H1 (cell line): ENCODE measurements at regions not wholly inside any gene's neighbourhood (a gene's known extent, or its start where the extent isn't known, plus 50 kb on each side); places are given as distances from the start of the nearest gene placed in this dataset.

Experiments used
- CTCF ChIA-PET: fragments of 300-600 bp; sonication (Branson Sonifier 250); formaldehyde crosslinking; loops from one replicate; lab custom pipeline; 2021; ENCODE audit not compliant: partially characterized antibody; lab: Charles Lee
- POLR2A ChIA-PET: fragments of 300-600 bp; sonication (Branson Sonifier 250); formaldehyde crosslinking; loops from one replicate; lab custom pipeline; 2021; ENCODE audit warnings: inconsistent platforms; ENCODE audit not compliant: partially characterized antibody; lab: Charles Lee
- DNase-seq, 2 experiments: peaks; one replicate each; pipeline versions ENCODE4 v3.0.0 to v3.0.0-alpha.2; 2010 to 2022; ENCODE audit warnings: low spot score in 2 of 2, low read depth in 1 of 2, mixed read lengths in 1 of 2
- FAIRE-seq: peaks from 2 replicates; lab custom pipeline; 2011; peaks lifted over from hg19 to GRCh38; lab: Jason Lieb, UNC
- H2AFZ ChIP-seq: 2 replicates; pipeline ENCODE4 v1.8.1; 2012; ENCODE audit warnings: low read length, inconsistent platforms
- H2AK5ac ChIP-seq: 2 replicates; pipeline ENCODE4 v1.6.1; 2013; ENCODE audit warnings: low read depth, low read length
- H2BK120ac ChIP-seq: replicated peaks from 2 replicates; pipeline ENCODE3; 2013; ENCODE audit warnings: low read depth, low read length, inconsistent platforms
- H2BK12ac ChIP-seq: 2 replicates; pipeline ENCODE4 v1.6.1; 2013; ENCODE audit warnings: low read depth, low read length
- H2BK15ac ChIP-seq: 2 replicates; pipeline ENCODE4 v1.6.1; 2013; ENCODE audit warnings: low read length
- H2BK20ac ChIP-seq: 2 replicates; pipeline ENCODE4 v1.6.1; 2013; ENCODE audit warnings: low read length
- H2BK5ac ChIP-seq: 2 replicates; pipeline ENCODE4 v1.6.1; 2013; ENCODE audit warnings: low read depth, low read length
- H3K14ac ChIP-seq: 2 replicates; pipeline ENCODE4 v1.6.1; 2013; ENCODE audit warnings: inconsistent platforms; ENCODE audit not compliant: insufficient read length
- H3K18ac ChIP-seq: 2 replicates; pipeline ENCODE4 v1.6.1; 2013; ENCODE audit warnings: low read length; ENCODE audit errors: extremely low read depth
- H3K23ac ChIP-seq: 2 replicates; pipeline ENCODE4 v1.6.1; 2013; ENCODE audit warnings: inconsistent platforms; ENCODE audit not compliant: insufficient read length
- H3K23me2 ChIP-seq: 2 replicates; pipeline ENCODE4 v1.6.1; 2013; ENCODE audit warnings: low read depth, low read length
- H3K27ac ChIP-seq: 2 replicates; pipeline ENCODE4 v1.6.1; 2011; ENCODE audit warnings: low read depth, low read length, inconsistent platforms
- H3K27me3 ChIP-seq, 4 experiments: replicated peaks in 1 of 4; 1 replicate in 1 of 4; 2 replicates in 3 of 4; pipeline versions ENCODE4 v1.6.1 to v1.8.1; 2011 to 2013; ENCODE audit warnings: low read length in 3 of 4, mild to moderate bottlenecking in 3 of 4, inconsistent platforms in 2 of 4, mixed read lengths in 2 of 4, moderate library complexity in 1 of 4; ENCODE audit not compliant: control insufficient read depth in 3 of 4, insufficient read depth in 3 of 4; ENCODE audit errors: extremely low read depth in 1 of 4
- H3K36me3 ChIP-seq, 4 experiments: 2 replicates each; pipeline versions ENCODE4 v1.6.1 to v1.8.1; 2011 to 2013; ENCODE audit warnings: mild to moderate bottlenecking in 4 of 4, low read length in 3 of 4, moderate library complexity in 2 of 4, control low read depth in 1 of 4, inconsistent platforms in 1 of 4; ENCODE audit not compliant: insufficient read depth in 4 of 4, control insufficient read depth in 2 of 4
- H3K4ac ChIP-seq: replicated peaks from 2 replicates; pipeline ENCODE3; 2013; ENCODE audit warnings: low read length, low read depth, mixed read lengths, inconsistent platforms; ENCODE audit not compliant: insufficient read length
- H3K4me1 ChIP-seq, 4 experiments: replicated peaks in 1 of 4; 1 replicate in 1 of 4; 2 replicates in 3 of 4; pipeline versions ENCODE4 v1.6.1 to v1.8.1; 2011 to 2013; ENCODE audit warnings: low read length in 3 of 4, inconsistent platforms in 2 of 4, mixed read lengths in 1 of 4; ENCODE audit not compliant: insufficient read depth in 4 of 4, control insufficient read depth in 3 of 4
- H3K4me2 ChIP-seq, 2 experiments: 2 replicates each; pipeline versions ENCODE4 v1.6.1 to v1.8.1; 2011 to 2013; ENCODE audit warnings: low read depth in 2 of 2, low read length in 2 of 2, control low read depth in 1 of 2, inconsistent platforms in 1 of 2, mild to moderate bottlenecking in 1 of 2; ENCODE audit not compliant: insufficient read depth in 1 of 2
- H3K4me3 ChIP-seq, 4 experiments: fragments of 200-600, 300-600 bp in 1 of 4; sonication (generic), shearing (Covaris generic), sonication (Bioruptor Twin) in 1 of 4; 2 replicates each; pipeline versions ENCODE4 v1.5.1 to v1.8.1; 2011 to 2016; ENCODE audit warnings: low read length in 4 of 4, low read depth in 3 of 4, control low read depth in 2 of 4, inconsistent platforms in 2 of 4, mild to moderate bottlenecking in 2 of 4, mixed read lengths in 1 of 4, moderate library complexity in 1 of 4; ENCODE audit not compliant: insufficient read depth in 2 of 4; ENCODE audit errors: extremely low read depth in 1 of 4
- H3K56ac ChIP-seq: replicated peaks from 2 replicates; pipeline ENCODE3; 2013; ENCODE audit warnings: low read depth, mild to moderate bottlenecking, mixed read lengths, low read length, inconsistent platforms; ENCODE audit not compliant: insufficient read length
- H3K79me1 ChIP-seq: 2 replicates; pipeline ENCODE4 v1.6.1; 2013; ENCODE audit warnings: low read depth, low read length, control low read depth
- H3K79me2 ChIP-seq, 2 experiments: 2 replicates each; pipeline versions ENCODE4 v1.6.1 to v1.8.1; 2012 to 2013; ENCODE audit warnings: low read length in 2 of 2, mild to moderate bottlenecking in 2 of 2, inconsistent platforms in 1 of 2; ENCODE audit not compliant: insufficient read depth in 2 of 2, control insufficient read depth in 1 of 2
- H3K9ac ChIP-seq, 4 experiments: replicated peaks in 1 of 4; 1 replicate in 1 of 4; 2 replicates in 3 of 4; pipeline versions ENCODE4 v1.6.1 to v1.8.1; 2011 to 2013; ENCODE audit warnings: low read depth in 3 of 4, low read length in 3 of 4, control low read depth in 2 of 4, mild to moderate bottlenecking in 2 of 4, moderate library complexity in 2 of 4, inconsistent platforms in 1 of 4; ENCODE audit errors: extremely low read depth in 1 of 4
- H3K9me3 ChIP-seq, 2 experiments: 2 replicates each; pipeline versions ENCODE4 v1.6.1 to v1.8.1; 2012 to 2013; ENCODE audit warnings: mild to moderate bottlenecking in 2 of 2, moderate library complexity in 2 of 2, control low read depth in 1 of 2, inconsistent platforms in 1 of 2, low read depth in 1 of 2, low read length in 1 of 2, mixed read lengths in 1 of 2; ENCODE audit not compliant: insufficient read depth in 2 of 2
- H4K20me1 ChIP-seq, 2 experiments: replicated peaks in 1 of 2; 2 replicates each; pipeline versions ENCODE3 to v1.8.1; 2011 to 2013; ENCODE audit warnings: inconsistent platforms in 2 of 2, low read length in 2 of 2, mild to moderate bottlenecking in 1 of 2; ENCODE audit not compliant: insufficient read depth in 2 of 2, control insufficient read depth in 1 of 2
- H4K5ac ChIP-seq: 2 replicates; pipeline ENCODE4 v1.6.1; 2013; ENCODE audit warnings: low read length, low read depth, mixed read lengths, inconsistent platforms; ENCODE audit not compliant: insufficient read length
- H4K8ac ChIP-seq: 2 replicates; pipeline ENCODE4 v1.8.0; 2013; ENCODE audit warnings: mild to moderate bottlenecking, moderate library complexity, low read length, inconsistent platforms; ENCODE audit not compliant: insufficient read depth; ENCODE audit errors: extremely low read depth
- H4K91ac ChIP-seq: replicated peaks from 2 replicates; pipeline ENCODE3; 2013; ENCODE audit warnings: low read length, mixed read lengths, inconsistent platforms; ENCODE audit not compliant: insufficient read length
- CHD7 ChIP-seq: fragments of 300-600 bp; sonication (generic); IDR thresholded peaks from 2 replicates; pipeline ENCODE4 v1.7.1; 2012; ENCODE audit warnings: low read length, moderate library complexity, mild to moderate bottlenecking, inconsistent platforms; ENCODE audit not compliant: insufficient replicate concordance
- WGBS, 2 experiments: shearing (Covaris generic) in 1 of 2; methylation state at CpG; one replicate each; pipeline versions ENCODE4 v1.1.6 to v1.1.7; 2013 to 2015; ENCODE audit warnings: low lambda C conversion rate in 2 of 2, mixed read lengths in 2 of 2, inconsistent platforms in 1 of 2, low coverage in 1 of 2, missing lambda C conversion rate in 1 of 2; ENCODE audit not compliant: insufficient replicate concordance in 2 of 2, insufficient coverage in 1 of 2, insufficient read length in 1 of 2; ENCODE audit errors: extremely low coverage in 1 of 2, missing lambda C conversion rate in 1 of 2; 5-methylcytosine and 5-hydroxymethylcytosine counted together

- Histone ChIP-seq H2BK5ac (no peak overlapping the region), H2BK20ac (no peak overlapping the region), H3K27ac (no peak overlapping the region), H2BK12ac (no peak overlapping the region), H3K4me3 (no peak overlapping the region), H2AFZ (no peak overlapping the region), H2BK15ac (no peak overlapping the region), H3K79me1 (no peaks in the 10 kb centered on the region), H3K27me3 (no peaks in the 10 kb centered on the region), H4K8ac (no peak overlapping the region), H3K23ac (no peak overlapping the region), H4K91ac (no peak overlapping the region), H2AK5ac (no peak overlapping the region), H3K18ac (no peak overlapping the region), H3K14ac (no peak overlapping the region), H3K9ac (no peak overlapping the region), H3K56ac (no peak overlapping the region), H3K23me2 (no peaks in the 10 kb centered on the region), H3K36me3 (no peaks in the 10 kb centered on the region), H2BK120ac (no peak overlapping the region), H3K79me2 (no peaks in the 10 kb centered on the region), H3K4me2 (no peak overlapping the region), H4K5ac (no peak overlapping the region), H3K4me1 (no peaks in the 10 kb centered on the region), H3K4ac (no peak overlapping the region), H4K20me1 (no peaks in the 10 kb centered on the region), H3K9me3 (no peaks in the 10 kb centered on the region; a peak in 1 of 4 replicates)
- POLR2A ChIA-PET = no interaction called here
- DNase-seq (no peak), FAIRE-seq (no peak)
- CTCF ChIA-PET = no interaction called here
- WGBS, 2 experiments = 98% methylated on average over 2 of the region's 2 CpGs; no CpG with 5 or more reads in 1 of the 2 experiments
- no peak for TF ChIP-seq CHD7
Measured at GRCh38 chr7:9900339-9900738, 1073.3 kb upstream of the PHF14 start.
